Stimulated activated CD4-positive, alpha-beta T cell treated with anti-CD3 and anti-CD28 coated beads, Interleukin-12 subunit alpha, Interleukin-12 subunit beta, amount 100 ng/mL, for 24 hours (primary cell): ENCODE measurements at regions not wholly inside any gene's neighbourhood (a gene's known extent, or its start where the extent isn't known, plus 50 kb on each side); places are given as distances from the start of the nearest gene placed in this dataset.
"Not testable (repeated sequence)": the region's sequence is repeated elsewhere in the genome, so short reads cannot be mapped to it uniquely, and the experiment has no call there.

Source experiments
- DNase-seq, 2 experiments: peaks; one replicate each; pipeline ENCODE4 v3.0.0-alpha.2; 2020; ENCODE audit warnings: low read depth in 2 of 2

- DNase-seq, result no peak
Measured at GRCh38 chr20:47870475-47870874, 85.2 kb upstream of the SULF2 start.

GRCh38 chr20:47868744-47869143, 83.5 kb upstream of the SULF2 start:
- no peak for DNase-seq

- no peak for DNase-seq
Measured at GRCh38 chr20:47868236-47868635, 83.0 kb upstream of the SULF2 start.

- no peak for DNase-seq
Measured at GRCh38 chr20:47867831-47868230, 82.5 kb upstream of the SULF2 start.

GRCh38 chr20:47866480-47866879, 81.2 kb upstream of the SULF2 start:
- DNase-seq, result no peak

GRCh38 chr20:47865912-47866311, 80.6 kb upstream of the SULF2 start:
- no peak for DNase-seq

GRCh38 chr20:47865451-47865850, 80.2 kb upstream of the SULF2 start:
- DNase-seq, result no peak

- no peak for DNase-seq
Measured at GRCh38 chr20:47863981-47864380, 78.7 kb upstream of the SULF2 start.

- no peak for DNase-seq
Measured at GRCh38 chr20:47863315-47863965, 78.2 kb upstream of the SULF2 start.

- DNase-seq, result no peak
Measured at GRCh38 chr20:47862574-47863240, 77.4 kb upstream of the SULF2 start.

GRCh38 chr20:47861116-47861515, 75.8 kb upstream of the SULF2 start:
- DNase-seq, result no peak

- no peak for DNase-seq
Measured at GRCh38 chr20:47860049-47860830, 75.0 kb upstream of the SULF2 start.

GRCh38 chr20:47859278-47859677, 74.0 kb upstream of the SULF2 start:
- DNase-seq, result no peak

- DNase-seq, result no peak
Measured at GRCh38 chr20:47857569-47858464, 72.5 kb upstream of the SULF2 start.

- no peak for DNase-seq
Measured at GRCh38 chr20:47857187-47857568, 71.9 kb upstream of the SULF2 start.

GRCh38 chr20:47855799-47856198, 70.5 kb upstream of the SULF2 start:
- no peak for DNase-seq

GRCh38 chr20:47854687-47855212, 69.5 kb upstream of the SULF2 start:
- no peak for DNase-seq

GRCh38 chr20:47851774-47852173, 66.5 kb upstream of the SULF2 start:
- no peak for DNase-seq

GRCh38 chr20:47850146-47850545, 64.9 kb upstream of the SULF2 start:
- DNase-seq, result no peak

- DNase-seq, result no peak
Measured at GRCh38 chr20:47849596-47849995, 64.3 kb upstream of the SULF2 start.

GRCh38 chr20:47849006-47849405, 63.7 kb upstream of the SULF2 start:
- no peak for DNase-seq

GRCh38 chr20:47848534-47848933, 63.3 kb upstream of the SULF2 start:
- DNase-seq, result not testable (repeated sequence)
